Spleen (tissue), 7 donors: ENCODE measurements at regions not wholly inside any gene's neighbourhood (a gene's known extent, or its start where the extent isn't known, plus 50 kb on each side); places are given as distances from the start of the nearest gene placed in this dataset.

Experiments
- POLR2A ChIP-seq, 3 donors: fragments of 450-650 bp; IDR thresholded peaks; one replicate each; pipeline ENCODE4 v1.5.1; 2017; ENCODE audit warnings: antibody characterized with exemption in 3 of 3, mild to moderate bottlenecking in 1 of 3
- POLR2AphosphoS5 ChIP-seq, 3 donors: sonication (generic); formaldehyde crosslinking; IDR thresholded peaks; one replicate each; pipeline ENCODE4 v1.5.1; 2017; ENCODE audit warnings: antibody characterized with exemption in 3 of 3
- TF ChIP-seq, protein P1 (sequence below), 11 experiments: fragments of 200-600 bp in 7 of 11; fragments of 450-650 bp in 4 of 11; sonication (generic) in 4 of 11; IDR thresholded peaks in 8 of 11; conservative IDR thresholded peaks in 3 of 11; 1 replicate in 7 of 11; 2 replicates in 4 of 11; pipeline versions ENCODE4 v1.4.0 to v1.8.0; 2016 to 2021; ENCODE audit warnings: antibody characterized with exemption in 11 of 11, inconsistent platforms in 4 of 11, mild to moderate bottlenecking in 1 of 11
- donor health status: DM: no; HTN: no; CAD: no; lungs with moderate emphysema.
- donor health status: DM: no; HTN: no; CAD: no.
- donor health status: DM: no; HTN: no; CAD: no.

DNA sequence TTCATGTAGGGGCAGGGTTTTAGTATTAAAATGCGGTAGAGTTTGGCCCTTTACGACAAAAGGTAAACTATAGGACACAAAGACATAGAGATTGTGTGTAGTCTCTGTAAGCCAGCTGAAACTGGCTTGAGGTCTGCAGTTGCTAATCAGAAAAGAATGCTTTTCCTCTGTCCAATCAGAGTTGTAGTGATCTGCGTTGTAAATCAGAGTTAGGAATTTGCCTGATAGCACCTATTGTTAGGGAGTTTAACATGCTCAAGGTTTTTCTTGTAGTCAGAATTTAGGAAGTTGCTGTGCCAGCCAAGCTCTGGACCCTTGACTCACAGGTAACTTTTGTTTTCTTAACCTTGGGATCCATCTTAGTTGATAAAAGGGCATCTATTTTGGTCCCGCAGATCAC is 61.2 kb upstream of the VTCN1 start:
- TF ChIP-seq, protein P1, sequence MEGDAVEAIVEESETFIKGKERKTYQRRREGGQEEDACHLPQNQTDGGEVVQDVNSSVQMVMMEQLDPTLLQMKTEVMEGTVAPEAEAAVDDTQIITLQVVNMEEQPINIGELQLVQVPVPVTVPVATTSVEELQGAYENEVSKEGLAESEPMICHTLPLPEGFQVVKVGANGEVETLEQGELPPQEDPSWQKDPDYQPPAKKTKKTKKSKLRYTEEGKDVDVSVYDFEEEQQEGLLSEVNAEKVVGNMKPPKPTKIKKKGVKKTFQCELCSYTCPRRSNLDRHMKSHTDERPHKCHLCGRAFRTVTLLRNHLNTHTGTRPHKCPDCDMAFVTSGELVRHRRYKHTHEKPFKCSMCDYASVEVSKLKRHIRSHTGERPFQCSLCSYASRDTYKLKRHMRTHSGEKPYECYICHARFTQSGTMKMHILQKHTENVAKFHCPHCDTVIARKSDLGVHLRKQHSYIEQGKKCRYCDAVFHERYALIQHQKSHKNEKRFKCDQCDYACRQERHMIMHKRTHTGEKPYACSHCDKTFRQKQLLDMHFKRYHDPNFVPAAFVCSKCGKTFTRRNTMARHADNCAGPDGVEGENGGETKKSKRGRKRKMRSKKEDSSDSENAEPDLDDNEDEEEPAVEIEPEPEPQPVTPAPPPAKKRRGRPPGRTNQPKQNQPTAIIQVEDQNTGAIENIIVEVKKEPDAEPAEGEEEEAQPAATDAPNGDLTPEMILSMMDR (IDR thresholded peaks at IDR 0.05 in 8 of 11, conservative IDR thresholded peaks at IDR 0.05 in 3 of 11) = no peak
- TF ChIP-seq POLR2AphosphoS5 (IDR thresholded peaks at IDR 0.05) = no peak
- TF ChIP-seq POLR2A (IDR thresholded peaks at IDR 0.05) = no peak
